ENCODE measurements at regions not wholly inside any gene's neighbourhood (a gene's known extent, or its start where the extent isn't known, plus 50 kb on each side); places are given as distances from the start of the nearest gene placed in this dataset.

GRCh38 chr4:120238277-120238973, 171.8 kb upstream of the MAD2L1 start:
- no peaks in the 10 kb centered on the region for H3K36me3 ChIP-seq (ENCODE audit: control insufficient read depth in 5 of 5, insufficient read depth in 5 of 5, low read length in 5 of 5)
- H3K27me3 ChIP-seq (ENCODE audit: control insufficient read depth in 5 of 5, insufficient read depth in 4 of 5, low read length in 5 of 5) = no peaks in the 10 kb centered on the region
- no peaks in the 10 kb centered on the region for H3K9me3 ChIP-seq (ENCODE audit: control insufficient read depth in 5 of 5, low read length in 5 of 5)
- no peak overlapping the region for H3K9ac ChIP-seq (ENCODE audit: low read length in 5 of 5)
- H3K4me3 ChIP-seq (ENCODE audit: low read depth in 1 of 5, low read length in 5 of 5) = no peak overlapping the region
- no peak overlapping the region for H3K27ac ChIP-seq (ENCODE audit: low read depth, low read length)
- no peaks in the 10 kb centered on the region for H3K4me1 ChIP-seq (ENCODE audit: control insufficient read depth in 5 of 5, insufficient read depth in 5 of 5, low read length in 5 of 5)

DNA sequence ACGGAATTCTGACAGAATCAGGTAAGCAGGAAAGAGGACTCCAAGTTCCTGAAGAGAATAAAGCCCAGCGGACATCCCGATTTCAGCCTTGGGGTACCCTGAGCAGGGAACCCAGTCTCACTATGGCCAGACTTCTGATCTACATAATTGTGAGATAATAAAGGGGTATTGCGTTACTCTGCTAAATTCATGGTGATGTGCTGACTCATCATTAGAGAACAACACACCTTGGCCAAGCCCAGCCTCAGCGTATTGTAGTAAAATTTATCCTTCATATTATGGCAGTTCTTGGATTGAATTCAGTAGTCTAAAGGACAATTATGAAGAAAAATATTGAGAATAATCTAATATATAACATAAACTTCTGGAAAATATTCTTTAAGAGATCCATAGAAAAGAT, 170.2 kb upstream of the MAD2L1 start:
- H3K4me3 ChIP-seq (ENCODE audit: low read depth in 1 of 5, low read length in 5 of 5) = no peak overlapping the region
- H3K9ac ChIP-seq (ENCODE audit: low read length in 5 of 5) = no peak overlapping the region
- H3K27me3 ChIP-seq (ENCODE audit: control insufficient read depth in 5 of 5, insufficient read depth in 4 of 5, low read length in 5 of 5) = no peaks in the 10 kb centered on the region
- no peaks in the 10 kb centered on the region for H3K9me3 ChIP-seq (ENCODE audit: control insufficient read depth in 5 of 5, low read length in 5 of 5)
- no peaks in the 10 kb centered on the region for H3K4me1 ChIP-seq (ENCODE audit: control insufficient read depth in 5 of 5, insufficient read depth in 5 of 5, low read length in 5 of 5)
- H3K27ac ChIP-seq (ENCODE audit: low read depth, low read length) = no peak overlapping the region
- no peaks in the 10 kb centered on the region for H3K36me3 ChIP-seq (ENCODE audit: control insufficient read depth in 5 of 5, insufficient read depth in 5 of 5, low read length in 5 of 5)

DNA sequence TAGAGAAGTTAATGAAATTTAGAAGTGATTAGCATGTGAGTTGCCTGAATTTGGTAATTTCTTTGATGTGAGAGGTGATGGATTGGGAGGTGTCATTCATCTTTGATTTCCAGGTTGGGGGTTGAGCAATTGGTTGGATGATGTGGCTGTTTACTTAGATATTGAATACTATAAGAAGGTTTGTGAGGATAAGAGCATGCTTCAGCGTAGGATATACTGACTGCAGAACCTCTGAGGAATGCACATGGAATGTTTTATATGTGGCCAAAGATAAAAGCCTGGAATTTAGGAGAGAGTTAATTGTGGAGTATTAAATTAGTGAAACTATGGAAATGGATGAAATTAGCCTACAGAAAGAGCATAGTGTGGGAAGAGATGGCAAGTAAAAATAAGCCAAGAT, 165.4 kb upstream of the MAD2L1 start:
- no peaks in the 10 kb centered on the region for H3K27me3 ChIP-seq (ENCODE audit: control insufficient read depth in 5 of 5, insufficient read depth in 4 of 5, low read length in 5 of 5)
- H3K4me3 ChIP-seq (ENCODE audit: low read depth in 1 of 5, low read length in 5 of 5) = no peak overlapping the region
- peaks cover 0 to 18% (median 8%) of the 10 kb centered on the region in 5 donors for H3K4me1 ChIP-seq (ENCODE audit: control insufficient read depth in 5 of 5, insufficient read depth in 5 of 5, low read length in 5 of 5)
- H3K27ac ChIP-seq (ENCODE audit: low read depth, low read length) = no peak overlapping the region
- H3K9ac ChIP-seq (ENCODE audit: low read length in 5 of 5) = no peak overlapping the region
- H3K9me3 ChIP-seq (ENCODE audit: control insufficient read depth in 5 of 5, low read length in 5 of 5) = no peaks in the 10 kb centered on the region
- H3K36me3 ChIP-seq (ENCODE audit: control insufficient read depth in 5 of 5, insufficient read depth in 5 of 5, low read length in 5 of 5) = no peaks in the 10 kb centered on the region

DNA sequence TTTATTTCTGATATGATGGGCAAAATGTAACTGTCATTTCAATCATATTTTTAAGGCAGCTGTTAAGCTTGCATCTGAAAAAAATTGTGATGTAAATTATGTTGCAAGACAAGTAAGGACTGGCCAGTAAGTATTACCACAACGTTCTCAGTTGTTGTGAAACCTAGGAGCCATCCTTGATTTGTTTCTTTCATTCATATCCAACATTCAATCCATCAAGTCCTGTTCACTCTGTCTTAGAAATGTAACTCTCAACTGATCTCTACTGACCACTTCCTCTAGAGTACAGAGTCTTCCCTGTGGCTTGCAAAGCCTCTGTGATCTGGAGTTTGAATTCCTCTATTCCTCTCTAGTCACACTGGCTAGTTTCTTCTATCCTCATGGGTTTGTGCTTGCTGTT, 161.4 kb upstream of the MAD2L1 start:
- peaks cover 0 to 23% (median 8%) of the 10 kb centered on the region in 5 donors for H3K4me1 ChIP-seq (ENCODE audit: control insufficient read depth in 5 of 5, insufficient read depth in 5 of 5, low read length in 5 of 5)
- H3K27ac ChIP-seq (ENCODE audit: low read depth, low read length) = no peak overlapping the region
- H3K4me3 ChIP-seq (ENCODE audit: low read depth in 1 of 5, low read length in 5 of 5) = no peak overlapping the region
- H3K9ac ChIP-seq (ENCODE audit: low read length in 5 of 5) = no peak overlapping the region
- H3K27me3 ChIP-seq (ENCODE audit: control insufficient read depth in 5 of 5, insufficient read depth in 4 of 5, low read length in 5 of 5) = no peaks in the 10 kb centered on the region
- no peaks in the 10 kb centered on the region for H3K36me3 ChIP-seq (ENCODE audit: control insufficient read depth in 5 of 5, insufficient read depth in 5 of 5, low read length in 5 of 5)
- H3K9me3 ChIP-seq (ENCODE audit: control insufficient read depth in 5 of 5, low read length in 5 of 5) = peaks cover 0 to 7% (median 0%) of the 10 kb centered on the region in 5 donors

DNA sequence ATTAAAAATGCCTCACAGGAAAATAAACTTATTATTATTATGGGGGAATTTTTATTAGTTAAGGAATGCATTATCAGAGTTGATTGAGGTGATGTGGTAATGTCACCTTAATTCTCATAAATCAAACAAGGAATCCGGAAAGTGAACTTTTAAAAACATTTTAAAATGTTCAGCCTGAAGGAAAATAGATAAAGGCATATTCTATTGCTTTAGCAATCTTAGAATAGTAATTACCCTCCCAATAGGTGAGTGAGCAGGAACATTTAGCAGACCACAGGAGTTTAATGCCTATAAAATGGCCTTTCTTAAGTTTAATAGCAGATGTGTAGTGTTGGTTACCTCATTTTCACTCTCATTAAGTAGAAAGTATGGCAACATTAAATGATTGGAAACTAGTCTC, 160.9 kb upstream of the MAD2L1 start:
- no peaks in the 10 kb centered on the region for H3K27me3 ChIP-seq (ENCODE audit: control insufficient read depth in 5 of 5, insufficient read depth in 4 of 5, low read length in 5 of 5)
- H3K9me3 ChIP-seq (ENCODE audit: control insufficient read depth in 5 of 5, low read length in 5 of 5) = peaks cover 0 to 7% (median 0%) of the 10 kb centered on the region in 5 donors
- no peak overlapping the region for H3K27ac ChIP-seq (ENCODE audit: low read depth, low read length)
- H3K36me3 ChIP-seq (ENCODE audit: control insufficient read depth in 5 of 5, insufficient read depth in 5 of 5, low read length in 5 of 5) = no peaks in the 10 kb centered on the region
- peaks cover 0 to 23% (median 8%) of the 10 kb centered on the region in 5 donors for H3K4me1 ChIP-seq (ENCODE audit: control insufficient read depth in 5 of 5, insufficient read depth in 5 of 5, low read length in 5 of 5)
- no peak overlapping the region for H3K4me3 ChIP-seq (ENCODE audit: low read depth in 1 of 5, low read length in 5 of 5)
- no peak overlapping the region for H3K9ac ChIP-seq (ENCODE audit: low read length in 5 of 5)

- no peaks in the 10 kb centered on the region for H3K27me3 ChIP-seq (ENCODE audit: control insufficient read depth in 5 of 5, insufficient read depth in 4 of 5, low read length in 5 of 5)
- H3K4me1 ChIP-seq (ENCODE audit: control insufficient read depth in 5 of 5, insufficient read depth in 5 of 5, low read length in 5 of 5) = peaks cover 0 to 23% (median 8%) of the 10 kb centered on the region in 5 donors
- no peak overlapping the region for H3K9ac ChIP-seq (ENCODE audit: low read length in 5 of 5)
- no peaks in the 10 kb centered on the region for H3K36me3 ChIP-seq (ENCODE audit: control insufficient read depth in 5 of 5, insufficient read depth in 5 of 5, low read length in 5 of 5)
- peaks cover 0 to 7% (median 0%) of the 10 kb centered on the region in 5 donors for H3K9me3 ChIP-seq (ENCODE audit: control insufficient read depth in 5 of 5, low read length in 5 of 5)
- no peak overlapping the region for H3K4me3 ChIP-seq (ENCODE audit: low read depth in 1 of 5, low read length in 5 of 5)
- no peak overlapping the region for H3K27ac ChIP-seq (ENCODE audit: low read depth, low read length)
Observed at GRCh38 chr4:120225527-120225926, 158.9 kb upstream of the MAD2L1 start.

- no peaks in the 10 kb centered on the region for H3K4me1 ChIP-seq (ENCODE audit: control insufficient read depth in 5 of 5, insufficient read depth in 5 of 5, low read length in 5 of 5)
Observed at GRCh38 chr4:120218981-120219380, 152.3 kb upstream of the MAD2L1 start.

GRCh38 chr4:120215350-120215749, 148.7 kb upstream of the MAD2L1 start:
- Histone ChIP-seq H3K4me3 (ENCODE audit: low read depth in 1 of 5, low read length in 5 of 5) (no peak overlapping the region), H3K9me3 (ENCODE audit: control insufficient read depth in 5 of 5, low read length in 5 of 5) (peaks cover 0 to 2% (median 0%) of the 10 kb centered on the region in 5 donors), H3K9ac (ENCODE audit: low read length in 5 of 5) (no peak overlapping the region), H3K27me3 (ENCODE audit: control insufficient read depth in 5 of 5, insufficient read depth in 4 of 5, low read length in 5 of 5) (no peaks in the 10 kb centered on the region), H3K4me1 (ENCODE audit: control insufficient read depth in 5 of 5, insufficient read depth in 5 of 5, low read length in 5 of 5) (peaks cover 0 to 2% (median 0%) of the 10 kb centered on the region in 5 donors), H3K27ac (ENCODE audit: low read depth, low read length) (no peak overlapping the region), H3K36me3 (ENCODE audit: control insufficient read depth in 5 of 5, insufficient read depth in 5 of 5, low read length in 5 of 5) (no peaks in the 10 kb centered on the region)

More at GRCh38 chr4:120218981-120219380, 152.3 kb upstream of the MAD2L1 start:
- H3K36me3 ChIP-seq (ENCODE audit: control insufficient read depth in 5 of 5, insufficient read depth in 5 of 5, low read length in 5 of 5) = no peaks in the 10 kb centered on the region
- H3K27me3 ChIP-seq (ENCODE audit: control insufficient read depth in 5 of 5, insufficient read depth in 4 of 5, low read length in 5 of 5) = no peaks in the 10 kb centered on the region
- H3K9me3 ChIP-seq (ENCODE audit: control insufficient read depth in 5 of 5, low read length in 5 of 5) = peaks cover 0 to 2% (median 0%) of the 10 kb centered on the region in 5 donors
- H3K9ac ChIP-seq (ENCODE audit: low read length in 5 of 5) = no peak overlapping the region
- H3K27ac ChIP-seq (ENCODE audit: low read depth, low read length) = no peak overlapping the region
- no peak overlapping the region for H3K4me3 ChIP-seq (ENCODE audit: low read depth in 1 of 5, low read length in 5 of 5)

DNA sequence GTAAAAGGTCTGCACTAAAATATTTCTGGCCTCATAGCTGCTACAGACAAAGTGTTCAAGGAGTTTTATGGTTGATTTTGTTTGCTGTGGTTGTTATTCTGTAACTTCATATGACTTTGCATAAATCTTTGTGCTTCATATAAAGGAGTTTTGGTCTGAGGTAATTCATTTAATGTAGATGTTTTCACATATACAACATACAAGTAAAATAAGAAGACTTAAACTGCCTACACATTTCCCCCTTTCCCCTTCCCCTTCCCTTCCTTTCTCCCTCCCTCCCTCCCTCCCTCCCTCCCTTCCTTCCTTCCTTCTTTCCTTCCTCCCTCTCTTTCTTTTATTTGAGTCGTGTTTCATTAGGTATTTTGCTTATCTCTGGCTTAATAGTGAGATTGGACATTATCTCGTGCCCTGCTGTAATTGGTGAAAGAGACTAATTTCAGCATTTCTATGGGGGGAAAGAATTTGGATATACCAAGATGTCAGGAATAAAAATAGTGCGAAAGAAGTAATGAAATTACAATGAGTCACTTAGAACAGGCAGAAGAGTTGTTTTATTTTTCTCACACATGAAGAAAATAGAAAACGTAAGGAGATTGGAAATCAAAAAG, 144.9 kb upstream of the MAD2L1 start:
- Histone ChIP-seq H3K4me1 (ENCODE audit: control insufficient read depth in 5 of 5, insufficient read depth in 5 of 5, low read length in 5 of 5) (peaks cover 0 to 2% (median 0%) of the 10 kb centered on the region in 5 donors), H3K36me3 (ENCODE audit: control insufficient read depth in 5 of 5, insufficient read depth in 5 of 5, low read length in 5 of 5) (no peaks in the 10 kb centered on the region)

GRCh38 chr4:120209706-120210105, 143.1 kb upstream of the MAD2L1 start:
- no peaks in the 10 kb centered on the region for H3K9me3 ChIP-seq (ENCODE audit: control insufficient read depth in 5 of 5, low read length in 5 of 5)
- H3K9ac ChIP-seq (ENCODE audit: low read length in 5 of 5) = no peak overlapping the region
- H3K27me3 ChIP-seq (ENCODE audit: control insufficient read depth in 5 of 5, insufficient read depth in 4 of 5, low read length in 5 of 5) = no peaks in the 10 kb centered on the region
- H3K4me3 ChIP-seq (ENCODE audit: low read depth in 1 of 5, low read length in 5 of 5) = no peak overlapping the region
- H3K4me1 ChIP-seq (ENCODE audit: control insufficient read depth in 5 of 5, insufficient read depth in 5 of 5, low read length in 5 of 5) = peaks cover 0 to 2% (median 0%) of the 10 kb centered on the region in 5 donors
- H3K27ac ChIP-seq (ENCODE audit: low read depth, low read length) = no peak overlapping the region
- H3K36me3 ChIP-seq (ENCODE audit: control insufficient read depth in 5 of 5, insufficient read depth in 5 of 5, low read length in 5 of 5) = no peaks in the 10 kb centered on the region

More for the DNA sequence above, 144.9 kb upstream of the MAD2L1 start:
- no peak overlapping the region for H3K27ac ChIP-seq (ENCODE audit: low read depth, low read length)
- no peak overlapping the region for H3K9ac ChIP-seq (ENCODE audit: low read length in 5 of 5)
- H3K27me3 ChIP-seq (ENCODE audit: control insufficient read depth in 5 of 5, insufficient read depth in 4 of 5, low read length in 5 of 5) = no peaks in the 10 kb centered on the region
- H3K4me3 ChIP-seq (ENCODE audit: low read depth in 1 of 5, low read length in 5 of 5) = no peak overlapping the region
- no peaks in the 10 kb centered on the region for H3K9me3 ChIP-seq (ENCODE audit: control insufficient read depth in 5 of 5, low read length in 5 of 5)
